HK-2 (cell line): ENCODE measurements at regions not wholly inside any gene's neighbourhood (a gene's known extent, or its start where the extent isn't known, plus 50 kb on each side); places are given as distances from the start of the nearest gene placed in this dataset.
"Not testable (repeated sequence)": the region's sequence is repeated elsewhere in the genome, so short reads cannot be mapped to it uniquely, and the experiment has no call there.

ENCODE experiments used
- DNase-seq: peaks from one replicate; pipeline ENCODE4 v3.0.0-alpha.2; 2018; ENCODE audit not compliant: unreplicated experiment

DNA sequence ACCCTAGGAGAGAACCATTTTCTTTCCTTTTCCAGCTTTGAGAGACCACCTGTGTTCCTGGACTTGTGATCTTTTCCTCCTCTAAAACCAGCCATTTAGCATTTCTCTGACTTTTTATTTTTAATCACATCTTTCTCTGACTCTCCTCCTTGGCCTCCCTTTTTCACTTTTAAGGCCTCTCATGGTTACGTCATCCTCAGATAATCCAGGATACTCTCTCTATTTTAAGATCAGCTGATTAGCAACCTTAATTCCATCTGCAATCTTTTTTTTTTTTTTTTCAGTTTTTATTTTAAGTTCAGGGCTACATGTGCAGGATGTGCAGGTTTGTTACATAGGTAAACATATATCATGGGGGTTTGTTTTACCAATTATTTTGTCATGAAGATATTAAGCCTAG, 54.0 kb downstream of the RFPL4B start:
- DNase-seq: no peak

DNA sequence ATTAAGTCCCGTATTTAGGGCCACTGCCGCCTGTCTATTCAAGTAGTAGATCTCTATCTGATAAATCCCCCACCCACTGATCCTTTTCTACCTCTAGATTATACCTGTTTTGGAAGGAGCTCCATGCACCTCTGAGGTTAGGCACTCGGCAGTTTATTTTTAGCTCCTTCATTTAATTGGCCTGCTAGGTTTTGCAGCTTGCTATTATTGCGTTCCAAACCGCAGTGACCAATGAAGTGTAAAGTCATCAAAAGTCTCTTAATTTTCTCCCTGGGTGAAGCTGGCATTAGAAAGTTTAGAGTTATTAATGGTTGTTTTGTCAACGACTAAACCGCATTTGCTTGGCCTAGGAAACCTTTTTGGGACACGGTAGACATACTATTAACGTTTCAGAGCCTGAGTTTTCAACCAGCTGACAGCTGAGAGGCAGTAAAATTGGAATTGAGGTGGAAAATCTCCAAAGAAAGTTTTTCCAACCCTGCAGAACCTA, 60.0 kb downstream of the RFPL4B start:
- DNase-seq: no peak

GRCh38 chr6:112408522-112408921, 61.4 kb downstream of the RFPL4B start:
- DNase-seq: no peak

GRCh38 chr6:112409311-112409710, 62.2 kb downstream of the RFPL4B start:
- DNase-seq: no peak

- DNase-seq: no peak
Measured at GRCh38 chr6:112413780-112414179, 66.7 kb downstream of the RFPL4B start.

DNA sequence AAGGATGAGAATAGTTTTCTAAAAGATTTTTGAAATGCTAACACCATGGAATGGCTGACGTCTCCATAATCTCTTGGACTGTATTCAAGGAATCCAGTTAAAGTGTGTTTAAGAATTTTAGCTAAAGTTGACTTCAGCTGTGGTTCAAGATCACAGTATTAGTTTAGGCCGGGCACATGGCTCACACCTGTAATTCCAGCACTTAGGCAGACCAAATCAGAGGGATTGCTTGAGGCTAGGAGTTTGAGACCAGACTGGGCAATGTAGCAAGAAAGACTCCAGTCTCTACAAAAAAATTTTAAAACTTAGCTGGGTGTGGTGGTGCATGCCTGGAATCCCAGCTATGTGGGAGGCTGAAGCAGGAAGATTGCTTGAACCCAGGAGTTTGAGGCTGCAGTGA, 68.2 kb downstream of the RFPL4B start:
- no peak for DNase-seq

DNA sequence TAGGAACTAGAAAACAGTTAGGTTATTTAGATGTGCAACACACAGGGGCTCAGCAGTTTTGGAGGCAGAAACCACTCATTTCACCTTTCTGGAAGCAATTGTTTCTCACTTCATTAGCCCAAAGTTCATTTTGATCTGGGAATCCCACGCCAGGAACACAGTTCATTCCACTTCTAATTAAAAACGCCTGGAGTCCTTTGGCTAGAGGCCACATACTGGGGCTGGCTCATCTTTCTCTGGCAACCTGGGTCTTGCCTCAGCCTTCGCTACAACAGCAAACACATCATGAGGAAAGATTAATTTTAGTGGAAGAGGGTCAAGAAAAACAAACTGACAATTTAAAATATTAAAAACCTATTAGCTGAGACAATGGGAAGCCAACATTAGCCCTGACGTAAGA, 69.7 kb downstream of the RFPL4B start:
- DNase-seq: no peak

- DNase-seq: not testable (repeated sequence)
Measured at GRCh38 chr6:112427011-112427410, 79.9 kb downstream of the RFPL4B start.

GRCh38 chr6:112427499-112427898, 80.4 kb downstream of the RFPL4B start:
- no peak for DNase-seq

DNA sequence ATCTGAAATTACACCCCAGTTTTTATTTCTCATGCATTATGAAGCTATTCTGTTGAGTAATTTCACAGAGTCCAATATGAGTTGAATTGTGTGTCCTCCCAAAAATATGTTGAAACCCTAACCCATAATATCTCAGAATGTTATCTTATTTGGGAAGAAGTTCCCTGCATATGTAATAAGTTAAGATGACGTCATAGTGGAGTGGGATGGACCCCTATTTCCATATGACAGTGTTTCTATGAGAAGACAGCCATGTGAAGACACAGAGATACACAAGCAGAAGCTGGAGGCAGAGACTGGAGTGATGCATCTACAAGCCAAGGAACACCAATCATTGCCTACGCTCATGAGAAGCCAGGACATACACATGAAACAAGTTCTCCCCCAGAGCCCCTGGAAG, 81.3 kb downstream of the RFPL4B start:
- DNase-seq: no peak

- DNase-seq: no peak
Measured at GRCh38 chr6:112429226-112429625, 82.1 kb downstream of the RFPL4B start.

GRCh38 chr6:112431803-112432202, 84.7 kb downstream of the RFPL4B start:
- DNase-seq: no peak

DNA sequence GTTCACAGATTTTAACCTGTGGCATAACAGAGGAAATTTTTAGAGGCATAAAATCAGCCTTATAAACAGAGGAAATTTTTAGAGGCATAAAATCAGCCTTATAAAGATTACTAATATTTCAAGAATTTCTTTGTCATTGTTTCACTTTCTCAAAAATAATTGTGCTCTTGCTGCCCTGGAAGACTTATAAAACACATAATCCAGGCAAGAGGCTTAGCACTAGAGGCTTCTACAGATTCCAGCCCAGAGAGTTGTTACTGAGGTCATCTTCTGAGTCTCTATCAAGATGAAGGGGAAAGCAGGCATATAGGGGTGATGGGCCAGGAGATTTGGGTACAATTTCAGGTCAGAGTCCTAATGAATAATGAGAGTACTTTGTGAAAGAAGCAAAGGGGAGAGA, 85.7 kb downstream of the RFPL4B start:
- DNase-seq: no peak

GRCh38 chr6:112433457-112433856, 86.3 kb downstream of the RFPL4B start:
- no peak for DNase-seq

GRCh38 chr6:112434896-112435435, 87.8 kb downstream of the RFPL4B start:
- no peak for DNase-seq

DNA sequence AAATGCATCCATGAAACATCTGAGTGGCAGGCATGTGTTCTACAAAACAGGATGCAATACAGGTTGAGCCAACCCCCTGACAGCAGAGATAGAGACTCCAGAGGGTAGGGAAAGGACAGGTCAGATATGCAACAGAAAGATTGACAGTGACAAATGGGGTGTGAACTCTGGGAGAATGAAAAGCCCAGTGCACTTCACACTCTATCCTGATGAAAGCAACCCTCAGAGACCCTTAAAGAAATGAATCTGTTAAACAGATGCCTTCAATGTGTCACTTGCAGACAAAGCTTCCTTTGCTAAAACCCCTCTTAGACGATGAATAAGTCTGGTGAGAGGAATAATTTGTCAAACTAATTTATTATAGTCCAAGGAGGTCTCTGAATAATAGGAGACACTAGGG, 89.9 kb downstream of the RFPL4B start:
- no peak for DNase-seq

DNA sequence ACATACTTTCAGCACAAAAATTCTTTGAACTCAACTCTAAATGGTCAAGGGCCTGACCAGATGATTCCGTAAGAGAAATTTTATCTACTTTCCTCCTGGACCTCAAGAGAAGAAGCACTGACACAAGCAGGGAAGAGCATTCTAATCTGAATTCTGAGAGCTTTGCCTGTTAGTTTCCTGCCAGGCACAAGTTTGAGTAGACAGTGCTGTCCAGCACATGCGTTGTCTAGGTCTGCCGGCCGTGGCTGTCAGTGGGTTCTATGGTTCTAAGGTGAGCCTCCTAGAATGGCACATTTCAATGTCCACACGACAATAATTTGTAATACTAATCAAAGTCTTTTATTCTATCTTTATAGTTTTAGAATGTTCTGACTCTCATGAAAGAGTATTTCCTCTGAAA, 91.9 kb downstream of the RFPL4B start:
- DNase-seq: no peak

DNA sequence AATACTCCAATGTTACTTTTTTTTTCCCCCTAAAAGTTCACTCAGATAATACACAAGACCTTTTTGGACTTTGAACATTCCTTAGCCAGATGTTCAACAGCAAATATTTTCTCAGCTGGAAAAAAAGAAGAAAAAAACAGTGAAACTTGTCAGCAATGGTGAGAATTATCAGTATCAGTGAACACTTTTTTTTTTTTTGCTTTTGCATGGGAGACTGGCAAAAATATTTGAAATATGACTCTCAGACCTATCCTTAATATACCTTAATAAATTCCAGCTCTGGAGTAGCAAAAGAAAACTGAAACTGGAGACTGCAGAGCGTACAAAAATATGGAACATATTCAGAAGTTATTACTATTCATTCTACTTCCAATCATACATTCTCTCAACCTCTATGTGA, 92.3 kb downstream of the RFPL4B start:
- no peak for DNase-seq

DNA sequence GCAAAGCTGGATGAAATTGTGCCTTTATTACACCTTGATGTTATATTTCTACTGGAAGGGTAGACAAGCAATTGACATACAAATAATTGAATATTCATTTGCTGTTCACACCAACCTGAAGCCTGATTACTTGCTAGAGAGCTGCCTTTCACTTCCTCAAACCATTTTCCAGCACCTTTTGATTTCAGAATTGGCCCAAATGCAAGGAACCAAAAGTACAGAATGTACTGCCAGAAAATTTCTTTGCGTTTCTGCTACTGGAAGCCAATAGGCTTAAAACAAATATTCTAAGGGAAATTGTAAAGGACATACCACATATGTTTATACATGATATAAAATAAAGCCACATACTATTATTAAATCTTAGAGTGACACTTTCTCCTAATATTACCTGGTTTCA, 94.5 kb downstream of the RFPL4B start:
- DNase-seq: no peak

DNA sequence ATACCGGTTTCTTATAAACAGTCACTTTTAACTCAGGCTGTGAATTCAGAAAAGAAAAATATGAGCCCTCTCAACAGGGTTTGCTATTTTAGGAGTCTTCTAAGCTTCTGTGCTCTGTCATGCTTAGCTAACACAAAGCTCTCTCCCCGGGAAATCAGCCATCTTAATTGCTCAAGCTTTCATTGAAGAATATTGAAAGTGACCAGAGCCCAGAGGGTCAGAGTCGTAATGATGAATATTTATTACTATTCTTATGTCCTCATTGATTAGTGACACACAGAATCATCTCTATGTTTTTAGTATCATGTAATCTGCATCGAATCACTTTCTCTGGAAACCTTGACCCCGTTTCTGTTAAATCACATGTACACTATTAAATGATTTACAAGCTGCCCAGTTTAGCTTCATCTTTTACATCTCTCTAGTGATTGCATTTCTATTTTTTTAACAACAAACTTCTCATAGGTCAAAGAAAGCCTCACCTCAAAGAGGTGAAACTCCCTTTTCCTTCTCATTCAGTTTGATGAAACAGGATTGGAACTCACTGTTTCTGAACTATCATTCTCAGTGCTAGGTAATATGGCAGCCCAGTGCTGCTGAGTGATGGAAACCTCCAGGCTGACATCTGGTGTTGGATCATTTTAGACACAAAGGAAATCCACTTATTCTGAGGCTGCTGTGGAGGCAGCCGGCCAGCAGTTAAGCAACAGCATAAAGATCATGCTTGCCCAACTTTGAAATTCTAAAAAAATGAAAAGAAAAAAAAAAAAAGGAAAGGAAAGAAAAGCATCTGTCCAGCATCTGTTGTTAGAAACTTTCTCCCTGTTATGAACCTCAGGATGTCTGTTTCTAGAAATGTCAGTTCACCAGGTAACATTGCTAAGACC, 96.3 kb downstream of the RFPL4B start:
- DNase-seq: no peak

GRCh38 chr6:112448786-112449185, 101.7 kb downstream of the RFPL4B start:
- not testable (repeated sequence) for DNase-seq

GRCh38 chr6:112450663-112451062, 103.5 kb downstream of the RFPL4B start:
- DNase-seq: no peak

DNA sequence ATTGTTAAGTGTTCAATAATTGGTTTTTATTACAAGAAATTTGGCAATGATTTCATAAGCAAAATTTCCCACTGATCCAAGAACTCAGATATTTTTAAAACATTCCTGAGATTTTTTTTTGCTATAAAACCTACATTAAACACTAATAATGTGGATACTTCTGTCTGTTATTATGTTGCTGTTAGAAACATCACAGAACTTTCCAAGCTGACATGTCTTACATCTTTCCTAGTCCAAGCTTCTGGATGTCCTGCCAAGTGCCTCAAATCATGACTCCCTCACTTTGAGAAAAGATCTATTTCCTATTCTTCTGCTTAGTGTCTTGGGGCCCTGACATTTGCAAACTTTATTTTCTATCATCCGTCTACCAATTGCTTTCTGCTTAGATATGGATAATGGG, 110.8 kb downstream of the RFPL4B start:
- DNase-seq: no peak
